ENCODE measurements at regions not wholly inside any gene's neighbourhood (a gene's known extent, or its start where the extent isn't known, plus 50 kb on each side); places are given as distances from the start of the nearest gene placed in this dataset.

- Histone ChIP-seq H3K27ac (no peak overlapping the region), H3K36me3 (no peaks in the 10 kb centered on the region), H3K4me3 (ENCODE audit: low read depth, low read length) (no peak overlapping the region), H3K27me3 (ENCODE audit: insufficient read depth, low read depth, severe bottlenecking) (peaks cover 53% of the 10 kb centered on the region), H3K9me3 (ENCODE audit: severe bottlenecking) (no peaks in the 10 kb centered on the region)
- TF ChIP-seq CTCF (IDR thresholded peaks at IDR 0.05; ENCODE audit: low read depth, low read length) = no peak
- DNase-seq = no peak
These were observed 400.9 kb upstream of the MCTP2 start for GRCh38 chr15:93830221-93831080.

GRCh38 chr15:93829115-93829870 is 402.1 kb upstream of the MCTP2 start:
- no peak overlapping the region for H3K4me3 ChIP-seq (ENCODE audit: low read depth, low read length)

GRCh38 chr15:93826790-93827189 is 404.6 kb upstream of the MCTP2 start:
- no peak for DNase-seq
- H3K27ac ChIP-seq = no peak overlapping the region
- H3K9me3 ChIP-seq (ENCODE audit: severe bottlenecking) = no peaks in the 10 kb centered on the region
- H3K4me3 ChIP-seq (ENCODE audit: low read depth, low read length) = no peak overlapping the region
- no peak for TF ChIP-seq CTCF (IDR thresholded peaks at IDR 0.05; ENCODE audit: low read depth, low read length)
- peaks cover 64% of the 10 kb centered on the region for H3K27me3 ChIP-seq (ENCODE audit: insufficient read depth, low read depth, severe bottlenecking)
- H3K36me3 ChIP-seq = no peaks in the 10 kb centered on the region

More at GRCh38 chr15:93829115-93829870, 402.1 kb upstream of the MCTP2 start:
- DNase-seq = no peak
- H3K27ac ChIP-seq = no peak overlapping the region
- no peaks in the 10 kb centered on the region for H3K9me3 ChIP-seq (ENCODE audit: severe bottlenecking)
- TF ChIP-seq CTCF (IDR thresholded peaks at IDR 0.05; ENCODE audit: low read depth, low read length) = no peak
- H3K27me3 ChIP-seq (ENCODE audit: insufficient read depth, low read depth, severe bottlenecking) = peaks cover 61% of the 10 kb centered on the region
- H3K36me3 ChIP-seq = no peaks in the 10 kb centered on the region

GRCh38 chr15:93826293-93826692 is 405.1 kb upstream of the MCTP2 start:
- no peak overlapping the region for H3K4me3 ChIP-seq (ENCODE audit: low read depth, low read length)
- H3K27ac ChIP-seq = no peak overlapping the region
- DNase-seq = no peak
- no peaks in the 10 kb centered on the region for H3K36me3 ChIP-seq
- TF ChIP-seq CTCF (IDR thresholded peaks at IDR 0.05; ENCODE audit: low read depth, low read length) = no peak
- no peaks in the 10 kb centered on the region for H3K9me3 ChIP-seq (ENCODE audit: severe bottlenecking)
- H3K27me3 ChIP-seq (ENCODE audit: insufficient read depth, low read depth, severe bottlenecking) = peaks cover 65% of the 10 kb centered on the region

- Histone ChIP-seq H3K27ac (no peak overlapping the region), H3K27me3 (ENCODE audit: insufficient read depth, low read depth, severe bottlenecking) (peaks cover 68% of the 10 kb centered on the region), H3K36me3 (no peaks in the 10 kb centered on the region), H3K9me3 (ENCODE audit: severe bottlenecking) (no peaks in the 10 kb centered on the region), H3K4me3 (ENCODE audit: low read depth, low read length) (no peak overlapping the region)
- no peak for DNase-seq
- TF ChIP-seq CTCF (IDR thresholded peaks at IDR 0.05; ENCODE audit: low read depth, low read length) = no peak
These were observed 405.7 kb upstream of the MCTP2 start for GRCh38 chr15:93825682-93826081.
